Astrocyte (in vitro differentiated cells and primary cell): ENCODE measurements at regions not wholly inside any gene's neighbourhood (a gene's known extent, or its start where the extent isn't known, plus 50 kb on each side); places are given as distances from the start of the nearest gene placed in this dataset.

Experiments
- EZH2 ChIP-seq: IDR thresholded peaks from 2 replicates; pipeline ENCODE4 v1.6.1; 2012; ENCODE audit warnings: mild to moderate bottlenecking, low read length, inconsistent platforms; ENCODE audit not compliant: insufficient read depth
- TF ChIP-seq, protein P1 (sequence below): IDR thresholded peaks from 2 replicates; pipeline ENCODE4 v1.5.1; 2011; ENCODE audit warnings: low read depth, mild to moderate bottlenecking, inconsistent platforms, low read length, moderate library complexity; ENCODE audit not compliant: insufficient read depth

DNA sequence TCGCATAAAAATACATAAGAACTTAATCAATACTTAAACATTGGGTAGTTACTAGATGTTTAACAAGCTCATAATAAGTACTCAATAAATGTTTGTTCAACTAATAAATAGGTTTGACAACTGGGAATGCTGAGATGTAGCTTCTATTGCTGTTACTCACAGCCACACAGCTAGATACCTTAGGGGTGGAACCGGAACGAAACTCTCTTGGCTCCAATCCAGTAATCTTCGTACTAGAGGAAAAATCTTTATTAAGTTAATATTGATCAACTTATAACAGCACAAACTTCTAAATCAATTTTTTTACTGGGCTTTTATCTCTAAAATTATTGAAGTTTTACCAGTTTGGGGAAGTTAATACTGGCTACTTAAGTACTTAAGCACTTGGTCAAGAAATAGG, 247.8 kb downstream of the PAX3 start:
- TF ChIP-seq EZH2: no peak
- TF ChIP-seq, protein P1, sequence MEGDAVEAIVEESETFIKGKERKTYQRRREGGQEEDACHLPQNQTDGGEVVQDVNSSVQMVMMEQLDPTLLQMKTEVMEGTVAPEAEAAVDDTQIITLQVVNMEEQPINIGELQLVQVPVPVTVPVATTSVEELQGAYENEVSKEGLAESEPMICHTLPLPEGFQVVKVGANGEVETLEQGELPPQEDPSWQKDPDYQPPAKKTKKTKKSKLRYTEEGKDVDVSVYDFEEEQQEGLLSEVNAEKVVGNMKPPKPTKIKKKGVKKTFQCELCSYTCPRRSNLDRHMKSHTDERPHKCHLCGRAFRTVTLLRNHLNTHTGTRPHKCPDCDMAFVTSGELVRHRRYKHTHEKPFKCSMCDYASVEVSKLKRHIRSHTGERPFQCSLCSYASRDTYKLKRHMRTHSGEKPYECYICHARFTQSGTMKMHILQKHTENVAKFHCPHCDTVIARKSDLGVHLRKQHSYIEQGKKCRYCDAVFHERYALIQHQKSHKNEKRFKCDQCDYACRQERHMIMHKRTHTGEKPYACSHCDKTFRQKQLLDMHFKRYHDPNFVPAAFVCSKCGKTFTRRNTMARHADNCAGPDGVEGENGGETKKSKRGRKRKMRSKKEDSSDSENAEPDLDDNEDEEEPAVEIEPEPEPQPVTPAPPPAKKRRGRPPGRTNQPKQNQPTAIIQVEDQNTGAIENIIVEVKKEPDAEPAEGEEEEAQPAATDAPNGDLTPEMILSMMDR: no peak
